LNCaP clone FGC (cell line): ENCODE measurements at regions not wholly inside any gene's neighbourhood (a gene's known extent, or its start where the extent isn't known, plus 50 kb on each side); places are given as distances from the start of the nearest gene placed in this dataset.

ENCODE experiments used
- DNase-seq: peaks from one replicate; pipeline ENCODE4 v3.0.0-alpha.2; 2011; ENCODE audit warnings: low read depth
- H3K4me3 ChIP-seq: 2 replicates; pipeline ENCODE4 v1.5.1; 2011; ENCODE audit warnings: mild to moderate bottlenecking, low read depth, low read length, control low read depth
- TF ChIP-seq, protein P1 (sequence below): IDR thresholded peaks from 2 replicates; pipeline ENCODE4 v1.5.1; 2012; ENCODE audit warnings: mild to moderate bottlenecking; ENCODE audit not compliant: control insufficient read depth, insufficient read depth; ENCODE audit errors: extremely low read depth

DNA sequence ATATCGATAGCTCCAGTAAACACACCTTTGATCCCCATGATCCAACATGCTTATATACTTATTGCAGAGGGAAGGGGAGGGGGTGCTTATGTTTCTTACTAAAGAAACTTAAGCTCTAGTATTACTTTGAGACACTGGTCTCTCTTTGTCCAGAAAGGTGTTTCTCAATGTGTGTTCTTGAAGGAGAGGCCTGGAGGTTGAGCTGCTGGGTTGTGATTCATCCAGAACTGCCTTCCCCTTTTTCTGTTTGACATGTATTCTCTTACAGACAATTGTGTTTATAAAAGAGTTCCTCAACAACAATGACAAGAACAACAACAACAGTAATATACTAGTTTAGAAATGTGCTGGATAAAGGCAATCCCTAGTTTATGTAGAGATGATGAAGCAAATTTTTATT, 516.0 kb upstream of the FAM98A start:
- H3K4me3 ChIP-seq: no peak overlapping the region
- TF ChIP-seq, protein P1, sequence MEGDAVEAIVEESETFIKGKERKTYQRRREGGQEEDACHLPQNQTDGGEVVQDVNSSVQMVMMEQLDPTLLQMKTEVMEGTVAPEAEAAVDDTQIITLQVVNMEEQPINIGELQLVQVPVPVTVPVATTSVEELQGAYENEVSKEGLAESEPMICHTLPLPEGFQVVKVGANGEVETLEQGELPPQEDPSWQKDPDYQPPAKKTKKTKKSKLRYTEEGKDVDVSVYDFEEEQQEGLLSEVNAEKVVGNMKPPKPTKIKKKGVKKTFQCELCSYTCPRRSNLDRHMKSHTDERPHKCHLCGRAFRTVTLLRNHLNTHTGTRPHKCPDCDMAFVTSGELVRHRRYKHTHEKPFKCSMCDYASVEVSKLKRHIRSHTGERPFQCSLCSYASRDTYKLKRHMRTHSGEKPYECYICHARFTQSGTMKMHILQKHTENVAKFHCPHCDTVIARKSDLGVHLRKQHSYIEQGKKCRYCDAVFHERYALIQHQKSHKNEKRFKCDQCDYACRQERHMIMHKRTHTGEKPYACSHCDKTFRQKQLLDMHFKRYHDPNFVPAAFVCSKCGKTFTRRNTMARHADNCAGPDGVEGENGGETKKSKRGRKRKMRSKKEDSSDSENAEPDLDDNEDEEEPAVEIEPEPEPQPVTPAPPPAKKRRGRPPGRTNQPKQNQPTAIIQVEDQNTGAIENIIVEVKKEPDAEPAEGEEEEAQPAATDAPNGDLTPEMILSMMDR: no peak
- no peak for DNase-seq

DNA sequence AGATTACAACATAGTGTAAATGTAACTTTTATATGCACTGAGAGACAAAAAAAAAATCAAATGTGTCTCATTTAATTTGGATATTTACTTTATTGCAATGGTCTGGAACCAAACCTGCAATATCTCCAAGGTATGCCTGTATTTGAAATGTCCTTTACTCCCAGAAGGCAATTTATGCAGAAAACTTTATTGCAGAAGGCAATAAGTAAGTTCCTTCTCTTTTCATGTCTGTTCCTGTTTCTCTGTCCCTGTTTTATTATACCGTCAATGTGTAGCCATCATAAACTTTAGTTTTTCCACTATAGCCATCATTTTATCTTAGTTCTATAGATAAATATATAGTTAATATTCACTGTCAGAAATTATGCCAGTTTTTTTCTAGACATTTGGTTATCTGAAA, 513.1 kb upstream of the FAM98A start:
- no peak for DNase-seq
- TF ChIP-seq, protein P1: no peak

DNA sequence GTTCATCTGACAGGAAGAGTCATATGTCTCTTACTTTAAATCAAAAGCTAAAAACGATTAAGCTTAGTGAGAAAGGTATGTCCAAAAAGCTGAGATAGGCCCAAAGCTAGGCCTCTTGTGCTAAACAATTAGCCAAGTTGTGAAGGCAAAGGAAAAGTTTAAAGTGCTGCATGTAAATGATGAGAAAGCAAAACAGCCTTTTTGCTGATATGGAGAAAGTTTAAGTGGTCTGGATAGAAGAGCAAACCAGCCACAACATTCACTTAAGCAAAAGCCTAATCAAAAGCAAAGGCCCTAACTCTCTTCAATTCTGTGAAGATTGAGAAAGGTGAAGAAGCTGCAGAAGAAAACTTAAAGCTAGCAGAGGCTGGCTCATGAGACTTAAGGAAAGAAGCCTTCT, 511.3 kb upstream of the FAM98A start:
- no peak for DNase-seq
- H3K4me3 ChIP-seq: no peak overlapping the region
- TF ChIP-seq, protein P1: no peak

More for the DNA sequence above, 513.1 kb upstream of the FAM98A start:
- H3K4me3 ChIP-seq: no peak overlapping the region

DNA sequence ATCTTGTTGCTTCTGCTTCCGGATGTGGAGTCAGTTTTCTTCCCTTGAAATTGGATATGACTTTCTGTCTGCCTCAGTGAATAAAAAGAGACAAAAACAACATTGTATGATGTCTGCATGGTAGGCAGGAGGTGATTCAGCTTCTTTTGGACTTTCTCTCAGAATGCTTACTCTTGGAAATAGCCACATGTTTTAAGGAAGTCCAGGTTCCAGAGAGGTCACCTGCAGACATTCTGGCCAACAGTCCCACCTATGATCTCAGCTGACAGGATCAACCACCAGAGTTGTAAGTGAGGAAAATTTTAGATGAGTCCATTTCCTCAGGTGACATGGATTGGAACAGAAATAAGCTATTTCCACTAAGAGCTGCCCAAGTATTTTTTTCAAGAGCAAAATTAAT, 508.7 kb upstream of the FAM98A start:
- no peak overlapping the region for H3K4me3 ChIP-seq
- DNase-seq: no peak

DNA sequence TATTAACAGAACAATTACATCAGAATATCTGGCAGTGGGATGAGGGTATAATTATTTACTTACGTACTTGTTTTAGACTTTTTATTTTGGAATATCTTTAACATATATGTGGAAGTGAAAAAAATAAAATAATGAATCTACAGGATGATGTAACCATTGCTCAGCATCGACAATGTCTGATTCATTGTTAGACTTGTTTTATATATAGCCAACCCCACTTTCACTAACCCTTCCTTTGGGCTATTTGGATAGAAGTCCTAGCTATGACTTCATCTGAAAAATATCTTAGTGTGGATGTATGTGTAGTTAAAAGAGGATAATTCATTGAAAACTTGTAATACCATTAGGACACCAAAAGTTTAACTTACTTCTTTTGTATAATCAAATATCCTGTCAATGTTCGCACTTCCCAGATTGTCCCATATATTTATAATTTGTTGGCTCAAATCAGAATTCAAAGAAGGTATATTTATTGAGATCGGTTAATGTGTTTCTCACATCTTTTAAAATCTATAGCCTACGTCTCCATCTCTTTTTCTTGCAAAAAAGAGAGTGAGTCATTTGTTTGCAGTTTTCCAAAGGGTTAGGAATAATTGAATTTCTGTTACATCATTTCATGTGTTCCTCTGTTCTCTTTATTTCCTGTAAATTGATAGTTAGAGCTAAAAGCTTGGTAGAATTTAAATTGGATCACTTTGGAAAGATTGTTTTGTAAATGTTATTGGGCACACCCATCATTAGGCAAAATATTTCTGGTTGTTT, 506.1 kb upstream of the FAM98A start:
- H3K4me3 ChIP-seq: no peak overlapping the region
- DNase-seq: no peak
- TF ChIP-seq, protein P1: no peak

More for the DNA sequence above, 508.7 kb upstream of the FAM98A start:
- TF ChIP-seq, protein P1: no peak

DNA sequence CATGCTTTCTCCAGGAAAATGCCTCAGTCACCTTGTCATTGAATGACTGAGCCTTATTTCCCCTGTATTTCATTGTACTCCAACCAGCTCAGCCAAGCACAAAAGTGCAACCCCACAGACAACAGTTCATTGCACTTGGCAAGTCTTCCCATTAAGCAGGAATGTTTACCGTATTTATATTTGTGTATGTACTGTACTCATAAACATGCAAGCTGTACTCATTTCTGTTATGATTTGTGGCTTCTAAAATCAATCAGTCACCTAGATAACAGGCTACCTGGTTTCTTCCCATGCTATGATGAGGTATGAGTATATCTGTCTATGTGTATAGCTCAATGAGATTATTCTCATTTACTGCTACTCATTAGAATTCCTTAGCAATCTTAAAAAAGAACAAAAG, 505.5 kb upstream of the FAM98A start:
- H3K4me3 ChIP-seq: no peak overlapping the region
- TF ChIP-seq, protein P1: no peak
- DNase-seq: no peak

DNA sequence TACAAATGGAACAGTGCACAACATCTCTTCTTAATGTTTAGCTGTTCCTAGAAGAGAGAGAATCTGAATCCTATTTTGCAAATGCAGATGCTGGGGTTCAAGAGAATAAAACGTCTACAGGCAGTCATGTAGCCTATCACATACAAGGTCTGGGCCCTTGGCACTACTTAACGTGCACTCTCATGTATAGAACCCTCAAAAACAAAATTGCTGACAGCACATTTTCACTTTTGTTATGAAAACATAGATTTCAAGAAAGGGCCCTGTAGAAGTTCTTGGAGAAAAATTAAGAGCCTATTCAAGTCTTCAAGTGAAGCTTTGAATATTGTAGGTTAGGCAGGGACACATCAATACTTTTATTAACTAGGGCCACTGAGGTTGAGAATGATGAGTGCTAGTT, 504.3 kb upstream of the FAM98A start:
- TF ChIP-seq, protein P1: no peak
- H3K4me3 ChIP-seq: no peak overlapping the region
- no peak for DNase-seq
